ENCODE measurements at regions not wholly inside any gene's neighbourhood (a gene's known extent, or its start where the extent isn't known, plus 50 kb on each side); places are given as distances from the start of the nearest gene placed in this dataset.

DNA sequence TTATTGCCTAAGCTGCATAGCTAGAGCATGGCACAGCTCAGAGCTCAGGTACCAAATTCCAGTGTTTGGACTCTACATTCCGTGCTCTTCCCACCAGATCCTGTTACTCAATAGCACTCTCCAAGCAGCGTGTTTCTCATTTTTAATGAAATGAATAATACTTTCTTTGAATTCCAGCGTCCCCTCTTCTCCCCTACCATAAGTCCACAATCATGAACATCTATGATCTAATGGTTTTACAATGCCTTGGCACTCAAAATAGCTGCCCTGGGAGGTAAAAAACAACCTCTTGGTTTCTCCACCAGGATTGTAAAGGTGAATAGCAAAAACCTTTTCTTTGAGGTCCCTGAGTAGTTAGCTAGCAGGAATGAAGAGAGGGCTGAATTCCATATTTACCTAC lies 480.0 kb upstream of the PKN2 start:
- DNase-seq (ENCODE audit: low read depth, low spot score): no peak

DNA sequence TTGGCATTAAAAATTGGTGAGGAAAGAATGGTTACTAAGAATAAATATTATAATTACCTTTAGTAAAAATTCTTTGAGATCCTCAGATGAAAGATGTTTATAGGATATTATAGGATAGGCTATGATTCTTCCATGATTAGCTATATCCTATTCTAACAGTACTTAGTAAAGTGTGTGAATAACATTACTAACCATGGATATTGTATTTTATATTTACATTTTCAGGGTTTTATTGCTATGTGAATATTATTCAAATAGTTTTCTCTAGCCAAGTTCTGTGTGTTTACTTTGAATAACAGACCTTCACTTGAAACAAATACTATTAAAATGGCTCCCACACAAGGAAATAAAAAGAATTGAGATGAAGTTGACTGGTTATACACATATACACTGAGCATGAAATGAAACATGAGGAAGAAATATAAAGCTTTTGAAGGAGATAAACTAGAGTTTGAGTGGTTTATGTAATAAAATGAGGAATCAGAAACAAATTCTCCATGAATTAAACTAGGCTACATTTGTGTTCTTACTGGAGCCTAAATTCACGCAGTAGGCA lies 479.4 kb upstream of the PKN2 start:
- no peak for DNase-seq (ENCODE audit: low read depth, low spot score)

DNA sequence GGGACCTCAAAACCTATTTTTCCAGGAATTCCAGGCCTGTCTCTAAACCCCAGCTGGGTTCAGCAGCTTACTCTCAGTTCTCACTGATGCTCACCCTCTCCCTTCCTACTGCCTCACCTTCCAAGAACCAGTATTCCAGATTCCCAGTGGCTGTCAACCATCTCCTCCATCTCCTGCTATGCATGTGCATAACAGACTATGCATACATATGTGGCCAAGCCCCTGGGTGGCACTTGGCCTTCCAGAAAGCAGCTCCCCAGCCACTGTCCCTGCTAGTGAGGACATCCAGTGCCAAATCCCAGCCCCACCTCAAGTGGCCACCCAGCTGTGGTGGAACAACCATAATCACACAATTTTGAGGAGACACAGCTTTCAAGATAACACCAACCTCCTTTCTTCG lies 475.7 kb upstream of the PKN2 start:
- DNase-seq (ENCODE audit: low read depth, low spot score): no peak

DNA sequence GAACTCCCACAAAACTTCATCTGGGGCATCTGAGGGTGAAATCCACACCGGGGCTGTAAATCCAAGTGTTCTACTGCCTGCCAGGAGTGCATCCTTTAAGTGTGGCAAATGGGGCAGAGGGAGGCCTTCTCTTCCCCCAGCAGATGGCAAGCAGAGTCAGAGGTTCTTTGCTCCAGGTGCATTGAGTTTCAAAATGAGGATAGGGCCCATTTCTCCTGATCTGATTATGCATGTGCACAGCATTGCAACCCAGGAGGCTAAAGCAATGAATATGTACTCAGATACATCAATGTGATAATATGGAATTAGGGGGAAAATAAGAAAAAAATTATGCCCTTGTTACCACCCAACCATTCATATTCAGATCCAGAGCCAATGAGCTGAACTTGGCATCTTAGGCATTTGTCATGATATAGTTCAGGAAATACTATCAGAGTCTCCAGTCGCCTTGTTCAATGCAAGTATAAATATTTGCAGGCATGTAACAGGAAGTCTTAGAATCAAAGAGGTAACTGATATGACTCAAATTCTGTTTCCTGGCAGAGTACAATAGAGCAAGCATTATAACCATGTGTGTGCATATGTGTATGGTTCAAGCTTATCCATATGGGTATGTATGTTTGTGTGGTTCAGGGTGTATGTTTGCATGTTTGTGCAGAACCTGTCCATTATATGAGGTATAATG lies 473.8 kb upstream of the PKN2 start:
- no peak for DNase-seq (ENCODE audit: low read depth, low spot score)

DNA sequence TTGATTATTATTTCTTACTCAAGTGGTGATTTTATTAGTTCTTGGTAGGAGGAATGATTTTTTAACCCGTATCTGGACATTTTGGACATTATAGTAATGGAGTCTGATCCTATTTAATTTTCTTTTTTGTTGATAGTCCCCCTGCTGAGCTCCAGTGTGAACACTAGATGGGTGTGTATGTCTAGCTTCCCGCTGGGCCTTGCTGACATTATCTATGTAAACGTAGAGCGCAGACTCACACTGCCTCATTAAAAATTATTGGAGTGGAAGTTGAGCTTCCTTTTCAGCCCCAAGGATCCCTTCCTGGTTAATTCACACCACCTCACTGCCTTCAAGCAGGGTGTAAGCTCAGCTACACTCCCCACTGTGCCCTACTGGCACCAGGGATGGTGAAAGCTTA lies 467.6 kb upstream of the PKN2 start:
- DNase-seq (ENCODE audit: low read depth, low spot score): no peak

DNA sequence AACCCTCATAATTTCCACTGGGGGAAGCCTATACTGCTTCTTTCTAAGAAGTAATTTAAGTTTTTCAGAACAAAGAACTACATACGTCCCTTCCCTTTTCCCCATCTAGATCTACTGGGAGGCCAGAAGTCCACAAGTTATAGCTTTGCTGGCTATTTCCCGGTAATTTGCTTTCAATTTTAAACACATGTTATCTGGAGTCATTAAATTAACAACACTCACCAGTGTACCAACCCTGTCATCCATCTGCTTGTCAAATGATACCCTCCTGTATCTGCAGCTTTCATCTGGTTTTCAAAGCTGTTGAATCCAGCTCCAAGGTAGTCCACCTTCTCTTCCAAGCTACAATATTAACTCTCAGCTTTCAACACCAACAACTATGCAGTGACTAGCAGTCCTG lies 466.7 kb upstream of the PKN2 start:
- no peak for DNase-seq (ENCODE audit: low read depth, low spot score)

DNA sequence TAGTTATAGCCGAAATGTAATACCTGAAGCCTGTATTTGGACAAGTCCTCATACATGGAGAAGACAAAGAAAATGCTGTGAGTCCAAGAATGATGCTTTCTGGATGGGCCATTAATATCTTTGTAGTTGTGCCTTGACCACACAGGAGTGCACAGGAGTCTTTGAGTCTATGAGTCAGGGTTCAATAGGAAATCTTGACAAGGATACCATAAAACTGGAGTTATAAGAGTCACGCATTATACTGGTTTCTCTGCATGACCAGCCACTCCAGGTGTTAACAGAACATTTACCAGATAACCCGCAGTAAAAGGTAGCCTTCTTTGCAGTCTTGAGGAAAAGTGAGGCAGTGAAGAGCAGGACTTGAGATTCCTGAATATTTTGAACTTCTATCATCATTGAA lies 464.6 kb upstream of the PKN2 start:
- no peak for DNase-seq (ENCODE audit: low read depth, low spot score)

DNA sequence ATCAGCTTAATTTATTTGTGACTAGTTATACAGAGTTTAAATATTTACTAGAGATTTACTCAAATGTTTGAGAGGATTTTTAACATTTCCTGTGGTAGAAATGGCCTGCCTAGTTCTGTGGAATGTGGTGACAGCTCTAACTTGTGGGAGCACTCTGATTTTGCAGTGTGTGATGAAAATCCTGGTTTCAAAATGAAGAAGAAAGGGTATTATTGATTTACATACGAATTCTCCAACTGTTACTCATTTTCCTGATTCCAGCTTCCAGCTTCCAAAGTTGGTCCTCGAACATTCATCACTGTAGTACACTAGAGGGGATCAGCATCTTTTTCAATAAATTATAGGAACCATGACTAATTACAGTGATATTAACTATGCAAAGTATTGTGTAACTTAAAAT lies 462.7 kb upstream of the PKN2 start:
- DNase-seq (ENCODE audit: low read depth, low spot score): no peak

DNA sequence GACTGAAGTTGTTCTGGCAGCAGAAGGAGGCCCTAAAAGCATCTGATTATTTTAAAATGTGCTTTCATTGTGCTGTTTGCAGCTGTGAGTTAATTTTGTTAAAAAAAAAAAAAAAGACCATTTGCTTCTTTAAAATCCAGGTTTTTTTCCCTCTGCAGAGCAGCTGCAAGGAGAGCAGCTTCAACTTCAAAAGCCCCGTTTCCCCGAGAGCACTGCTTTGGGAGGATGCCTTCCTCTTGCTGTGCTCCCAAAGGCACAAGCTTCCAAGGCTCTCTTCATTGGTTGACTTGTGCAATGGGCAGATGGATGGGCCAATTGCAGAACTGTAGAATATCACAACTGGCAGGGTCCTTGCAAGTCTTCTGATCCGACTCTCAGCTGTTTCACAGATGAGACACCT lies 459.2 kb upstream of the PKN2 start:
- DNase-seq (ENCODE audit: low read depth, low spot score): no peak

DNA sequence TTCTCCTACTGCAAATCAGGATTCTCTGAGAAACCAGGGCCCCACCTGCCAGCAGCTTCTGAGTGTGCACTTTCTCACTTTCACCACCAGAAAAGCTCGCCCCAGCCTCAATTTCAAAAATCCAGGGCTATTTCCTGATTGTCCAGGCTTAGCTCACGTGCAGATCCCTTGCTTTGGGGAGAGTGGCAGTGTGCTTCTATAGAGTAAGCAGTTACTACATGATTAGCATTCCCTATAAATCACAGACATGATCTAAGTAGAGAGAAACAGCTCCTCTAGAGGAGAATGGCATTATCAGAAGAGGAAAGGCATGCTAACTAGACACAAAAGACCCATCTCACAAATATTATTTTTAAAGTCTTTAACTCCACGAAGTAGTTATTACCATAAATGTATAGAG lies 456.0 kb upstream of the PKN2 start:
- DNase-seq (ENCODE audit: low read depth, low spot score): no peak

DNA sequence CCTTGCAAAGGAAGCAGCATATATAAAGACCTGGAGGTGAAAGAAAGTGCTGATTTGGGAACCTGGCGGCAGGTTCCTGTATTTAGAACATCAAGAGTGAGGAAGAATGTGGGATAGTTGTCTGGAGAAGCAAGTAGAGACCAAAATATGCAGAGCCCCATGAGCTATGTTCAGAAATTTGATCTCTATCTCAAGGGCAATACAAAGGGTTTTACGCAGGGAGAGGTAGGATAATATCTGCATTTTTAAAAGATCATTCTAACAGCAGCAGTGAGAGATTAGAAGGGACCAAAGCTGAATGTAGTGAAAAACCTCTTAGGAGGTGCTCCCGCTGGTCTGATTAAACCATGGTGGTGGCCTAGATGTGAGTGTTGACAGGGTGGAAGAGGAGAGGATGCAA lies 453.9 kb upstream of the PKN2 start:
- no peak for DNase-seq (ENCODE audit: low read depth, low spot score)

DNA sequence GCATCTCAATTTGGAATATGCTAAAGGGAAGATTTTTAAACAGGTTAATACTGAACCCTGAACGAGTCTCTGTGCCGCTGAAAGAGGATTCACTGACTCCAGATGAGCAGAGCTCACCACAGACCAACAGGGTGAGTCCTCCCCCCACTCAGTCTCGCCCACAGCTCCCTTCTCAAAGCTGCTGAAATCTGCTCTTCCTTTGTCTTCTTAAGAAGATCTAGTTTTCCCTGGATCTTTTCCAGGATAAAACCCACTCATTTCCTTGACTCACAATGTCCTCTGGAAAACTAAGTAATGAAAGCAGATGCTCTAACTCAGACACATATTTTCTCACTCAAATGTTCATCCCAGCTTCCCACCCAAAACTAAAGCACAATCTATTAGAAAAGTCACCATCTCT lies 447.0 kb upstream of the PKN2 start:
- DNase-seq (ENCODE audit: low read depth, low spot score): no peak

DNA sequence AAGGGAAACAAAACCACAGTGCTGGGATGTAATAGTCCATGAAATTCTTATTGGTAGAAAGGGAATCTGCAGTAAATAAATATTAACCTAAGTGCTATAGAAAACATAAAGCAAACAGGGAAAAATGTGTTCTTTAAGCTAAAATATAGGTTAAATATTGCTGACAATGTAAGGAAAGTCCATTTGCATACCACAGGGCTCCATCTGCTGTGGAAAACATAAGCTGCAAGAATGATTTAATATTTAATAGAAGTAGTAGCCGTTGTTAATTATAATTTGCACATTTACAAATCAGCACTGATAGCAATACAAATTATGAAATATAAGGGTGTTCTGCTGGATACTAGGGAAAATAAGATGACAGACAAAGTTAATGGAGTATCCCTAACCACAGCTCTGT lies 444.9 kb upstream of the PKN2 start:
- DNase-seq (ENCODE audit: low read depth, low spot score): no peak

DNA sequence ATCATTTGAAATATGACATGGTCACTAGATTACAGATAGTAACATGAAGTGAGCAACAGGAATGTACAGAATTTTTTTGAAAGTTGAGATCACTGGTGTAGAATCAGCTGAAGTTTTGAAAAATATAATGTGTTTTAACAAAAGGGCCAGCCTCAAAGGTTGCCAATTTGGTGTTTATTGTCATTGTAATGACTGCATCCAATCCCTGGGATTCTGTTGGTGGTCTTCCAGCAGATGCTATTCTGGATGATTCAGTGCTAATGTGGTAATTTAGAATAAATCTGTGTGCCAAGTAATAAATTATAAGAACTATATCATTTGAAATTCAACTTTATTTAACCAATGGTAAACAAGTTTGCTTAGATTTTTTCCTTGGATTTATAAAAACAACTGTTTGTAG lies 436.4 kb upstream of the PKN2 start:
- no peak for DNase-seq (ENCODE audit: low read depth, low spot score)

DNA sequence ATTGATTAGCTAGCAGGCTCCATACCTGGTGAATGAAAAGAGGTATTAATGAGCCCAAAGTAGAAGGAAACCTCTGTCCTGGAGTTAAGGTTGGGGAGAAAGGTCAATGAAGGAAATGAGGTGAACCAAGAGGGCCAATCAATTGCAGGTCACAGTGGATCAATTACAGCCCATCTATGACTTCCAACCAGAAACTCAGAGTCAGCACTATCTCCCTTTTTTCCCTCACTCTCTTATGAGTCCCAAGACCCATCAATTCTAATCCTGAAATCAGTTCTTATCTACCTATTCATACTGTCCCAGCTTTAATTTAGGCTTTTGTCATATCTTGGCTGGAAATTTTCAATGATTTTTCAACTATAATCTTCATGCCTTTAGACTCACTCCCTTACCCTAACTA lies 433.2 kb upstream of the PKN2 start:
- no peak for DNase-seq (ENCODE audit: low read depth, low spot score)

DNA sequence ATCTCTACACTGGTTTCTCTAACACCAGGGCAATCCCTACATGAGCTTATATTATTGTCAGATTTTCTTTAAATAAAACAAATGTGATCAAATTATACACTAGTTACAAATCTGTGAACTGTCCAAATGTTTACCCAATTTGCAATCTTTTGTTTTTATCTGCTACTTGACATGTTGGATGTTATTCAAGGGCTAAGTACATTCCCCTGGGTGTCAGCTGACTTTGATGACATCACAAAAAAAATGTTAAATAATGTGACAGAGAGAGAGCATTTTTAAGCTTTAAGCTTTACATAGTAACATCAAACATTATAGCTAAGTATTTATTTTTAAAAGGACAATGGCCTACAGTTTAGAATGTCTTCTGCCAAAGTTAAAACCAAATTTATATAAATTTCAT lies 431.3 kb upstream of the PKN2 start:
- DNase-seq (ENCODE audit: low read depth, low spot score): no peak

DNA sequence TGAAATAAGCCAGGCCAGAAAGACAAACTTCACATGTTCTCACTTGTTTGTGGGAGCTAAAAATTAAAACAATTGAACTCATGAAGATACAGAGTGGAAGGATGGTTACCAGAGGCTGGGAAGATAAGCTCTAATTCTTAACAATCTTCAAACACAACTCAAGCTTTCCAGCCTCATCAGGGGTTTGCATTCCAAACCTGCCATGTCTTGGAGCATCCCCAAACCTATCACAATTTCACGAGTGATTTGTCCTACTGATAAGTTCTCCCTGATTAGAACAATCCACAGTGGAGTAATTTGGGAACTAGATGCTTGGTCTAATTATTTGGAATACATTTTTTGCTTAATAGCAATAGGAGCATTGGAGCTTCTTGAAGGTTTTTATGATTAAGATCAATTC lies 418.5 kb upstream of the PKN2 start:
- DNase-seq (ENCODE audit: low read depth, low spot score): no peak

DNA sequence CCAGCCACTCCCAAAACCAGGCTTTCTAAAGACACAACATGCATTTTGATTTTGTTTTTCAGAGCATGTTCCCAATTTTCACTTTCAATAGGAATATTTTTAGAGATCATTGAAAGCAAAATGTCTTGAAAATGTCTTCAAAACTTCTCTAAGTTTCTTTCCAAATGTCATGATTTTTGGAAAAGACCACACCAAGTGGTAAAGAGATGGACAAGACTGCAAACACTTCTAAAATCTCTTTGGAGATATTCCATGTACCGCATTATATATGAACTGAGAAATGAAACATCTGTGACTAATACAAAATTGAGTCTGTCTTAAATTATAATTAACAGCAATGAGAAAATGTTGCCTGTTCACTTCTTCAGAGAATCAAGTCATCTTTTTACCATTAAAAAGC lies 418.0 kb upstream of the PKN2 start:
- no peak for DNase-seq (ENCODE audit: low read depth, low spot score)

DNA sequence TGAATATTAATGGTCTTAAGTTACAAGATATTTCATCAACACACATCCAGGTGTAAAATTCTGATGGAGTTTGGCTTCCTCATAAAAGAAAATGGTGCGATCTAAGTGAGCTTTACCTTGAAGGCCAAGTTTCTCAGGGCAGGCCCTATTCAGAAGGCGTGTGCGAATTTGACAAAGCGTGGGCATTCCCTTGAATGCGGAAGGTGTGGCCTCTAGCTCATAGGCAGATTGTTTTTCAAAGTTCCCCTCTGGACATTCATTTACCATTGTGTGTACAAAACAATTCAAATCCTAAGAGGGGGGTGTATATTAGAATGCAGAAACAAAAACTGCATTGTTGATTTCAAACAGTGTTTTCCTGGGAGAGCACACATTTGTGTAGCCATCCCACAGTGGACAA lies 411.9 kb upstream of the PKN2 start:
- DNase-seq (ENCODE audit: low read depth, low spot score): no peak

DNA sequence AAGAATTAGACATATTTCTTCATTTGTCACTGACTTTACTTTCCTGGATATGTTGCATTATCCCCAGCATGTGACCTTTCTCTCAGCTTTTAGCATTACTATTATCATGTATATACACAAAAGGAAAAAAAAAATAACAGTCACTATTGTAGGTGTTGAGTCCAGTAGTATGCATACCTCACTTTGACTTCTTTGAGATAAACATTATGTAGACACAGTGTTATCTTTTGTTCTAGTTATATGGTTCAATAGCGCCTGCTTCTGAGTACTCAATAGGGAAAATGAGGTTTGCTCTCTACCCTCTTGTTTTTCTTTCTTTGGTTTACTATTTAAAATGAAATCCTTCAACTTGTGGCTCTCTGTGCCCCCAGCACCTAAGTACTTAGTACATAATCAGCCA lies 409.6 kb upstream of the PKN2 start:
- no peak for DNase-seq (ENCODE audit: low read depth, low spot score)

DNA sequence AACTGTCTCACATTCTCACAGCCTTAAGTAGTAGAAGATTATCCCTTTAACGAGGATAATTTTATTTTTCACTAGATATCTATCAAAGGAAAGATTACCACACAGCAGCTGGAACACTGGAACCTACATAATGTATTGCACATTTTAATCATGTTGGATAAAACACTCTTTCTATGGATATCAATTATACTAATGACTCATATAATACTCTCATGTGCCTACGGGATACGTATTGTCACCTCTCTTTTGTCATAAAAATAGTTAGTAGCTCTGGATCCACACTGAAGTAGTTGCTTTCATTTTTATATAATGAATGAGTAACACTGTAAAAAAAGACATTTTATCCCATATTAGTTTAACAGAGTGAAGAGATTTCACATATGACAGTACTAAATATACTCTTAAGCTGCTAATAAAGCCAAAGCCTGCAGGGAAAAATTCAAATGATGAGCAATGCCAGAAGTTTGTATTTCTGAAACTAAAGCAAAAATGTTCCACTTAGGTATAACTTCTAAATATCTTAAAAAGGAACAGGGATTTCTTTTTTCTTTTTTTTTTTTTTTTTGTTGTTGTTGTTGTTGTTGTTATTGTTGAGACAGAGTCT lies 408.7 kb upstream of the PKN2 start:
- DNase-seq (ENCODE audit: low read depth, low spot score): no peak

DNA sequence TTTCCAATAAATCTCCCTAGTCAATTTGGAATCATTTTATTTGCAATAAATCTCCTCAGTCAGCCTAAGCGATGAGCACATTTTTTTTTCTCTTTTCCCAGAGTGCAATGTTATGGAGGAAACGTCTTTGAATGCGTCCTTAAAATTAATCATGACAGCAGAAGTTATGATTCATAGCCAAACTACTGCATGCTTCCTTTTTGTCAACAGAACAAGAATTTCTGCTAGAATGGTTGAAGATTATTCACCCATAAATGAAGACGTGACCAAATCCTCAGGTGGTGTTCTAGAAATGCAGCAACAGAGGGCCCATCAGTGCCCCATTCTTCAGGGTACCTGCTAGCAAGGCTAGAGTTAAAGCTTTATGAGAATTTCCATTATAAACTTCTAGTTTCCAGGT lies 407.9 kb upstream of the PKN2 start:
- DNase-seq (ENCODE audit: low read depth, low spot score): no peak

DNA sequence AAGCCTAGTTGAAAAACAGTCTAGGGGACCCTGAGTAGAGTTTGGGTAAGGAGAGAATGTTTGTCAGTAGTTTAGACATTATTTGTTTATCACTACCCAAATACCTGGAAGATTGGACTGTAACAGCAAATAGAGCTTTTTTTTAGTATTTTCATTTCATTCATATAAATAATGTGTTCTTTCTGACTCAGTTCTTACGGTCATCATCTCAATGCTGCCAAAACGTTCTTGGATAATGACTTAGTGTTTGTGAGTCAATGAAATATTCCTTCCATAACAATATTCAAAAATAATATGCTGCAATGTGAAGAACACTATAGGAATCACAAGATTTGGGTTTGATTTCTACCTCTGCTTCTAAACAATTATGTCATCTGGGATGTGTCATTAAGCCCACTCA lies 400.0 kb upstream of the PKN2 start:
- DNase-seq (ENCODE audit: low read depth, low spot score): no peak
